ENCODE measurements at regions not wholly inside any gene's neighbourhood (a gene's known extent, or its start where the extent isn't known, plus 50 kb on each side); places are given as distances from the start of the nearest gene placed in this dataset.

- no peak for DNase-seq (ENCODE audit: low read depth in 2 of 2)
Observed at GRCh38 chr3:72376956-72377710, 471.1 kb downstream of the SHQ1 start.

- peak; percentile 15 to 26 for DNase-seq (ENCODE audit: low read depth in 2 of 2)
Observed at GRCh38 chr3:72375237-72376076, 472.8 kb downstream of the SHQ1 start.

GRCh38 chr3:72373139-72373538 lies 475.1 kb downstream of the SHQ1 start:
- no peak for DNase-seq (ENCODE audit: low read depth in 2 of 2)

GRCh38 chr3:72372161-72372560 lies 476.1 kb downstream of the SHQ1 start:
- DNase-seq (ENCODE audit: low read depth in 2 of 2) = no peak

- DNase-seq (ENCODE audit: low read depth in 2 of 2) = no peak
Observed at GRCh38 chr3:72371431-72371830, 476.8 kb downstream of the SHQ1 start.

GRCh38 chr3:72370947-72371346 lies 477.3 kb downstream of the SHQ1 start:
- DNase-seq (ENCODE audit: low read depth in 2 of 2) = no peak

GRCh38 chr3:72369681-72370080 lies 478.6 kb downstream of the SHQ1 start:
- no peak for DNase-seq (ENCODE audit: low read depth in 2 of 2)

- DNase-seq (ENCODE audit: low read depth in 2 of 2) = no peak
Observed at GRCh38 chr3:72368331-72368975, 479.8 kb downstream of the SHQ1 start.

GRCh38 chr3:72361990-72362389 lies 486.3 kb downstream of the SHQ1 start:
- no peak for DNase-seq (ENCODE audit: low read depth in 2 of 2)

- no peak for DNase-seq (ENCODE audit: low read depth in 2 of 2)
Observed at GRCh38 chr3:72359743-72360142, 488.5 kb downstream of the SHQ1 start.

- no peak for DNase-seq (ENCODE audit: low read depth in 2 of 2)
Observed at GRCh38 chr3:72355168-72355567, 493.1 kb downstream of the SHQ1 start.

GRCh38 chr3:72354486-72354885 lies 493.8 kb downstream of the SHQ1 start:
- no peak for DNase-seq (ENCODE audit: low read depth in 2 of 2)

GRCh38 chr3:72353236-72354128 lies 494.8 kb downstream of the SHQ1 start:
- no peak for DNase-seq (ENCODE audit: low read depth in 2 of 2)

GRCh38 chr3:72352176-72352575 lies 496.1 kb downstream of the SHQ1 start:
- no peak for DNase-seq (ENCODE audit: low read depth in 2 of 2)

GRCh38 chr3:72351536-72351935 lies 496.7 kb downstream of the SHQ1 start:
- DNase-seq (ENCODE audit: low read depth in 2 of 2) = no peak

GRCh38 chr3:72350761-72351505 lies 497.3 kb downstream of the SHQ1 start:
- DNase-seq (ENCODE audit: low read depth in 2 of 2) = no peak

GRCh38 chr3:72348357-72348756 lies 499.9 kb downstream of the SHQ1 start:
- no peak for DNase-seq (ENCODE audit: low read depth in 2 of 2)

GRCh38 chr3:72347819-72348319 lies 500.4 kb downstream of the SHQ1 start:
- peak; percentile 10 to 32 for DNase-seq (ENCODE audit: low read depth in 2 of 2)

GRCh38 chr3:72346526-72346926 lies 501.7 kb downstream of the SHQ1 start:
- DNase-seq (ENCODE audit: low read depth in 2 of 2) = no peak

- no peak for DNase-seq (ENCODE audit: low read depth in 2 of 2)
Observed at GRCh38 chr3:72345980-72346379, 502.3 kb downstream of the SHQ1 start.

All from stimulated activated CD8-positive, alpha-beta memory T cell treated with anti-CD3 and anti-CD28 coated beads, Interleukin-7, amount 100 ng/mL, for 4 hours (primary cell).